Left ventricle myocardium inferior (tissue), 1 donor: ENCODE measurements at regions not wholly inside any gene's neighbourhood (a gene's known extent, or its start where the extent isn't known, plus 50 kb on each side); places are given as distances from the start of the nearest gene placed in this dataset.

Experiments
- DNase-seq: peaks from one replicate; pipeline ENCODE4 v3.0.0-alpha.2; 2020
- H3K27ac ChIP-seq: fragments of 200-600 bp; replicated peaks from 2 replicates; pipeline ENCODE4 v1.8.0; 2021
- H3K27me3 ChIP-seq: fragments of 200-600 bp; 2 replicates; pipeline ENCODE4 v1.8.0; 2021; ENCODE audit warnings: low read depth
- H3K36me3 ChIP-seq: fragments of 200-600 bp; 2 replicates; pipeline ENCODE4 v1.8.0; 2021
- H3K4me1 ChIP-seq: fragments of 200-600 bp; 2 replicates; pipeline ENCODE4 v1.8.0; 2021
- H3K4me3 ChIP-seq: fragments of 200-600 bp; 2 replicates; pipeline ENCODE4 v1.8.0; 2021; ENCODE audit warnings: mild to moderate bottlenecking, moderate library complexity
- H3K9me3 ChIP-seq: fragments of 200-600 bp; replicated peaks from 2 replicates; pipeline ENCODE4 v1.8.0; 2021
- CTCF ChIP-seq: fragments of 200-600 bp; IDR thresholded peaks from 2 replicates; pipeline ENCODE4 v1.8.0; 2021; ENCODE audit warnings: antibody characterized with exemption, mild to moderate bottlenecking, borderline replicate concordance
- intact Hi-C: fragments of 100-400 bp; cut with micrococcal nuclease; formaldehyde crosslinking; loops from one replicate; pipeline ENCODE4 v1.11.0; 2022
- donor health status: DM: no; HTN: yes; CAD: no; lungs with severe emphysema.

- H3K36me3 ChIP-seq, result peaks cover 58% of the 10 kb centered on the region
- intact Hi-C loops, result no loop called here
- DNase-seq, result no peak
- peaks cover 85% of the 10 kb centered on the region for H3K4me1 ChIP-seq
- H3K27me3 ChIP-seq, result no peaks in the 10 kb centered on the region
- no peak for TF ChIP-seq CTCF
- no peaks in the 10 kb centered on the region for H3K9me3 ChIP-seq
- peak overlapping the region; percentile 98 for H3K27ac ChIP-seq
- H3K4me3 ChIP-seq, result no peak overlapping the region
Observed at GRCh38 chr12:124397807-124398577, 103.1 kb downstream of the RFLNA start.

GRCh38 chr12:124397399-124397679 lies 102.4 kb downstream of the RFLNA start:
- H3K4me1 ChIP-seq, result peaks cover 85% of the 10 kb centered on the region
- no peaks in the 10 kb centered on the region for H3K27me3 ChIP-seq
- intact Hi-C loops, result no loop called here
- DNase-seq, result no peak
- no peaks in the 10 kb centered on the region for H3K9me3 ChIP-seq
- no peak for TF ChIP-seq CTCF
- no peak overlapping the region for H3K4me3 ChIP-seq
- H3K36me3 ChIP-seq, result peaks cover 58% of the 10 kb centered on the region
- H3K27ac ChIP-seq, result peak overlapping the region; percentile 98

GRCh38 chr12:124396544-124397398 lies 101.9 kb downstream of the RFLNA start:
- Histone ChIP-seq H3K9me3 (no peaks in the 10 kb centered on the region), H3K27me3 (no peaks in the 10 kb centered on the region), H3K4me3 (no peak overlapping the region), H3K36me3 (peaks cover 53% of the 10 kb centered on the region), H3K27ac (peak overlapping the region; percentile 98), H3K4me1 (peaks cover 88% of the 10 kb centered on the region)
- peak; percentile 79 for DNase-seq
- intact Hi-C loops, result no loop called here
- no peak for TF ChIP-seq CTCF

- peaks cover 45% of the 10 kb centered on the region for H3K36me3 ChIP-seq
- H3K27ac ChIP-seq, result peak overlapping the region; percentile 98
- H3K27me3 ChIP-seq, result no peaks in the 10 kb centered on the region
- DNase-seq, result no peak
- no peak overlapping the region for H3K4me3 ChIP-seq
- no peaks in the 10 kb centered on the region for H3K9me3 ChIP-seq
- TF ChIP-seq CTCF, result no peak
- H3K4me1 ChIP-seq, result peaks cover 96% of the 10 kb centered on the region
- intact Hi-C loops, result no loop called here
Observed at GRCh38 chr12:124395986-124396385, 101.1 kb downstream of the RFLNA start.

GRCh38 chr12:124395284-124395752 lies 100.4 kb downstream of the RFLNA start:
- Histone ChIP-seq H3K27ac (peak overlapping the region; percentile 98), H3K4me3 (no peak overlapping the region), H3K9me3 (no peaks in the 10 kb centered on the region), H3K4me1 (peaks cover 100% of the 10 kb centered on the region), H3K27me3 (no peaks in the 10 kb centered on the region), H3K36me3 (peaks cover 39% of the 10 kb centered on the region)
- DNase-seq, result no peak
- intact Hi-C loops, result no loop called here
- no peak for TF ChIP-seq CTCF
